HEK293 (cell line): ENCODE measurements at regions not wholly inside any gene's neighbourhood (a gene's known extent, or its start where the extent isn't known, plus 50 kb on each side); places are given as distances from the start of the nearest gene placed in this dataset.

Source experiments
- CTCF ChIA-PET: fragments of 350-600 bp; formaldehyde crosslinking; extraction: SDS; loops from one replicate; lab custom pipeline; 2021; ENCODE audit warnings: antibody characterized with exemption; lab: Yijun Ruan, JAX
- POLR2A ChIA-PET: fragments of 300-600 bp; formaldehyde crosslinking; extraction: SDS; loops from one replicate; lab custom pipeline; 2020; ENCODE audit warnings: antibody characterized with exemption, inconsistent platforms; lab: Yijun Ruan, JAX
- H3K27ac ChIP-seq: fragments of 200-500 bp; sonication (Bioruptor generic); 2 replicates; pipeline ENCODE4 v1.5.1; 2014; ENCODE audit warnings: low read depth, low read length, control low read depth, inconsistent platforms; ENCODE audit errors: extremely low read depth
- H3K36me3 ChIP-seq, 2 experiments: fragments of 200-500 bp in 1 of 2; sonication (Bioruptor generic) in 1 of 2; 1 replicate in 1 of 2; 2 replicates in 1 of 2; pipeline ENCODE4 v1.5.1; 2014 to 2017; ENCODE audit warnings: inconsistent platforms in 2 of 2, low read length in 2 of 2; ENCODE audit not compliant: control insufficient read depth in 2 of 2, insufficient read depth in 1 of 2
- H3K4me1 ChIP-seq: fragments of 200-500 bp; sonication (Bioruptor generic); 2 replicates; pipeline ENCODE4 v1.5.1; 2014; ENCODE audit warnings: mild to moderate bottlenecking, low read length, inconsistent platforms; ENCODE audit not compliant: control insufficient read depth, insufficient read depth
- H3K4me3 ChIP-seq: 2 replicates; pipeline ENCODE4 v1.5.1; 2011; ENCODE audit warnings: low read depth, mild to moderate bottlenecking, control low read depth, low read length, moderate library complexity
- H3K9me3 ChIP-seq: fragments of 200-500 bp; sonication (Bioruptor generic); 2 replicates; pipeline ENCODE4 v1.5.1; 2014; ENCODE audit warnings: low read depth, low read length, inconsistent platforms; ENCODE audit not compliant: control insufficient read depth, insufficient read depth
- GLIS2 ChIP-seq: fragments of 450-650 bp; formaldehyde crosslinking; IDR thresholded peaks from 2 replicates; pipeline ENCODE4 v1.5.1; 2016; ENCODE audit warnings: missing biosample characterization, missing genetic modification characterization
- KLF17 ChIP-seq: fragments of 450-650 bp; formaldehyde crosslinking; IDR thresholded peaks from 2 replicates; pipeline ENCODE4 v1.5.1; 2016; ENCODE audit warnings: missing biosample characterization, missing genetic modification characterization
- PRDM10 ChIP-seq: fragments of 450-650 bp; formaldehyde crosslinking; IDR thresholded peaks from 2 replicates; pipeline ENCODE4 v1.5.1; 2016; ENCODE audit warnings: missing biosample characterization, missing genetic modification characterization
- SCRT1 ChIP-seq: fragments of 450-650 bp; formaldehyde crosslinking; IDR thresholded peaks from 2 replicates; pipeline ENCODE4 v1.5.1; 2016; ENCODE audit warnings: missing biosample characterization, missing genetic modification characterization, borderline replicate concordance
- ZFP41 ChIP-seq: fragments of 450-650 bp; formaldehyde crosslinking; IDR thresholded peaks from 2 replicates; pipeline ENCODE4 v1.5.1; 2016; ENCODE audit warnings: missing biosample characterization, missing genetic modification characterization, borderline replicate concordance
- ZFP69B ChIP-seq: fragments of 450-650 bp; formaldehyde crosslinking; IDR thresholded peaks from 2 replicates; pipeline ENCODE4 v1.5.1; 2016; ENCODE audit warnings: missing biosample characterization, missing genetic modification characterization
- ZNF10 ChIP-seq: fragments of 450-650 bp; formaldehyde crosslinking; IDR thresholded peaks from 2 replicates; pipeline ENCODE4 v1.5.1; 2017; ENCODE audit warnings: missing biosample characterization, missing genetic modification characterization
- ZNF114 ChIP-seq: fragments of 450-650 bp; formaldehyde crosslinking; IDR thresholded peaks from 2 replicates; pipeline ENCODE4 v1.5.0; 2017; ENCODE audit warnings: missing biosample characterization, missing genetic modification characterization
- ZNF311 ChIP-seq: fragments of 450-650 bp; formaldehyde crosslinking; IDR thresholded peaks from 2 replicates; pipeline ENCODE4 v1.5.1; 2017; ENCODE audit warnings: missing biosample characterization, missing genetic modification characterization, borderline replicate concordance
- ZNF335 ChIP-seq: fragments of 450-650 bp; formaldehyde crosslinking; conservative IDR thresholded peaks from 2 replicates; pipeline ENCODE4 v1.5.1; 2016; ENCODE audit warnings: missing biosample characterization, missing genetic modification characterization
- ZNF350 ChIP-seq: fragments of 450-650 bp; formaldehyde crosslinking; IDR thresholded peaks from 2 replicates; pipeline ENCODE4 v1.5.0; 2017; ENCODE audit warnings: missing biosample characterization, mild to moderate bottlenecking, missing genetic modification characterization
- ZNF362 ChIP-seq: fragments of 450-650 bp; formaldehyde crosslinking; IDR thresholded peaks from 2 replicates; pipeline ENCODE4 v1.5.1; 2016; ENCODE audit warnings: missing biosample characterization, missing genetic modification characterization
- ZNF423 ChIP-seq: fragments of 450-650 bp; formaldehyde crosslinking; IDR thresholded peaks from 2 replicates; pipeline ENCODE4 v1.5.1; 2016; ENCODE audit warnings: missing biosample characterization, missing genetic modification characterization
- ZNF473 ChIP-seq: fragments of 450-650 bp; formaldehyde crosslinking; IDR thresholded peaks from 2 replicates; pipeline ENCODE4 v1.5.1; 2017; ENCODE audit warnings: missing biosample characterization, missing genetic modification characterization
- ZNF48 ChIP-seq: fragments of 450-650 bp; formaldehyde crosslinking; IDR thresholded peaks from 2 replicates; pipeline ENCODE4 v1.5.1; 2016; ENCODE audit warnings: missing biosample characterization, missing genetic modification characterization
- ZNF488 ChIP-seq: fragments of 450-650 bp; formaldehyde crosslinking; IDR thresholded peaks from 2 replicates; pipeline ENCODE4 v1.5.1; 2016; ENCODE audit warnings: missing biosample characterization, missing genetic modification characterization
- ZNF521 ChIP-seq: fragments of 450-650 bp; formaldehyde crosslinking; IDR thresholded peaks from 2 replicates; pipeline ENCODE4 v1.5.1; 2017; ENCODE audit warnings: missing biosample characterization, mild to moderate bottlenecking, missing genetic modification characterization
- ZNF571 ChIP-seq: fragments of 450-650 bp; formaldehyde crosslinking; IDR thresholded peaks from 2 replicates; pipeline ENCODE4 v1.5.0; 2017; ENCODE audit warnings: missing biosample characterization, missing genetic modification characterization
- ZNF626 ChIP-seq: fragments of 450-650 bp; sonication (Bioruptor Pico); formaldehyde crosslinking; IDR thresholded peaks from 2 replicates; pipeline ENCODE4 v1.5.1; 2018; ENCODE audit warnings: missing biosample characterization, missing genetic modification characterization, inconsistent platforms
- ZNF677 ChIP-seq: fragments of 450-650 bp; IDR thresholded peaks from 2 replicates; pipeline ENCODE4 v1.5.0; 2018; ENCODE audit warnings: missing biosample characterization, mild to moderate bottlenecking, missing genetic modification characterization, moderate library complexity
- ZNF707 ChIP-seq: fragments of 450-650 bp; formaldehyde crosslinking; IDR thresholded peaks from 2 replicates; pipeline ENCODE4 v1.5.1; 2016; ENCODE audit warnings: missing biosample characterization, missing genetic modification characterization
- ZNF777 ChIP-seq: fragments of 450-650 bp; formaldehyde crosslinking; IDR thresholded peaks from 2 replicates; pipeline ENCODE4 v1.5.1; 2017; ENCODE audit warnings: missing biosample characterization, missing genetic modification characterization, borderline replicate concordance
- ZNF785 ChIP-seq: fragments of 450-650 bp; formaldehyde crosslinking; IDR thresholded peaks from 2 replicates; pipeline ENCODE4 v1.5.1; 2016; ENCODE audit warnings: missing biosample characterization, missing genetic modification characterization
- ZSCAN23 ChIP-seq: fragments of 450-650 bp; formaldehyde crosslinking; IDR thresholded peaks from 2 replicates; pipeline ENCODE4 v1.5.1; 2016; ENCODE audit warnings: missing biosample characterization, missing genetic modification characterization

- no peak for TF ChIP-seq PRDM10 (tag by site-specific recombination)
- TF ChIP-seq ZNF785 (tag by site-specific recombination): no peak
- no peak for TF ChIP-seq ZNF350 (tag by site-specific recombination)
- TF ChIP-seq ZNF488 (tag by site-specific recombination): no peak
- TF ChIP-seq, all 188 proteins: peak for 0
These were observed 132.1 kb downstream of the SLC24A2 start (continued) for GRCh38 chr9:19656704-19657103.

- CTCF ChIA-PET: interaction anchor here (0.8 to 1.0 kb wide), 2 partner anchors 11 to 191 kb away, joined by 3 read pairs; no protein-coding TSS in a partner anchor
These were observed 137.2 kb downstream of the SLC24A2 start for GRCh38 chr9:19651681-19652080.

GRCh38 chr9:19650312-19650711 lies 138.5 kb downstream of the SLC24A2 start:
- H3K4me1 ChIP-seq: no peaks in the 10 kb centered on the region
- no peak overlapping the region for H3K4me3 ChIP-seq
- no peak overlapping the region for H3K27ac ChIP-seq
- ChIA-PET POLR2A (interaction anchor here (0.7 kb wide), 1 partner anchor 1455 kb away, joined by 3 read pairs; no protein-coding TSS in a partner anchor), CTCF (interaction anchor here (0.6 to 1.0 kb wide), 3 partner anchors 17 to 185 kb away, joined by 3 to 4 read pairs (median 3); no protein-coding TSS in a partner anchor)
- no peaks in the 10 kb centered on the region for H3K36me3 ChIP-seq
- no peaks in the 10 kb centered on the region for H3K9me3 ChIP-seq
- 0 out of 2 replicates have a peak, but pooled peaks have one; percentile 21 for TF ChIP-seq KLF17 (tag by site-specific recombination)
- TF ChIP-seq ZNF114 (tag by site-specific recombination): no peak

More at GRCh38 chr9:19651681-19652080, 137.2 kb downstream of the SLC24A2 start:
- Histone ChIP-seq H3K27ac (no peak overlapping the region), H3K4me3 (no peak overlapping the region), H3K9me3 (no peaks in the 10 kb centered on the region), H3K4me1 (no peaks in the 10 kb centered on the region), H3K36me3 (no peaks in the 10 kb centered on the region)
- POLR2A ChIA-PET: no interaction called here
- TF ChIP-seq ZNF48 (no peak), ZNF335 (tag by site-specific recombination) (no peak), ZFP41 (no peak), SCRT1 (tag by site-specific recombination) (no peak), ZFP69B (tag by site-specific recombination) (no peak), ZNF777 (tag by site-specific recombination) (no peak), ZNF521 (tag by site-specific recombination) (no peak), ZSCAN23 (tag by site-specific recombination) (no peak), ZNF423 (tag by site-specific recombination) (no peak), ZNF707 (no peak), ZNF362 (no peak), ZNF626 (tag by site-specific recombination) (no peak), ZNF473 (tag by site-specific recombination) (no peak), ZNF571 (tag by site-specific recombination) (no peak), GLIS2 (tag by site-specific recombination) (no peak), ZNF311 (no peak), ZNF677 (tag by site-specific recombination) (no peak), ZNF10 (tag by site-specific recombination) (no peak)
